Keratinocyte (primary cell): ENCODE measurements at regions not wholly inside any gene's neighbourhood (a gene's known extent, or its start where the extent isn't known, plus 50 kb on each side); places are given as distances from the start of the nearest gene placed in this dataset.

ENCODE experiments used
- DNase-seq: peaks from one replicate; pipeline ENCODE4 v3.0.0-alpha.2; 2011; ENCODE audit warnings: low read depth, missing footprints, low spot score
- FAIRE-seq: peaks from 2 replicates; lab custom pipeline; 2011; peaks lifted over from hg19 to GRCh38; lab: Jason Lieb, UNC
- H2AFZ ChIP-seq: 2 replicates; pipeline ENCODE4 v1.6.0; 2012; ENCODE audit warnings: low read length, control low read depth, inconsistent platforms; ENCODE audit not compliant: control insufficient read depth
- H3K27ac ChIP-seq: 2 replicates; pipeline ENCODE4 v1.5.1; 2011; ENCODE audit warnings: low read length; ENCODE audit not compliant: control insufficient read depth, insufficient read depth
- H3K27me3 ChIP-seq: 3 replicates; pipeline ENCODE4 v1.6.0; 2011; ENCODE audit warnings: low read length; ENCODE audit not compliant: control insufficient read depth, insufficient read depth; ENCODE audit errors: extremely low read depth
- H3K36me3 ChIP-seq, 2 experiments: 2 replicates in 1 of 2; 3 replicates in 1 of 2; pipeline ENCODE4 v1.5.1; 2011; ENCODE audit warnings: low read length in 2 of 2, mild to moderate bottlenecking in 1 of 2; ENCODE audit not compliant: control insufficient read depth in 2 of 2, insufficient read depth in 2 of 2; ENCODE audit errors: extremely low read depth in 1 of 2
- H3K4me1 ChIP-seq: 3 replicates; pipeline ENCODE4 v1.5.1; 2011; ENCODE audit warnings: low read length; ENCODE audit not compliant: control insufficient read depth, insufficient read depth; ENCODE audit errors: extremely low read depth
- H3K4me2 ChIP-seq: 3 replicates; pipeline ENCODE4 v1.6.0; 2011; ENCODE audit warnings: low read depth, low read length; ENCODE audit not compliant: control insufficient read depth, insufficient read depth; ENCODE audit errors: extremely low read depth
- H3K4me3 ChIP-seq, 3 experiments: fragments of 200-600 bp in 1 of 3; sonication (generic) in 1 of 3; 2 replicates in 2 of 3; 3 replicates in 1 of 3; pipeline ENCODE4 v1.5.1; 2011 to 2016; ENCODE audit warnings: low read length in 3 of 3, mild to moderate bottlenecking in 3 of 3, control low read depth in 2 of 3, inconsistent platforms in 1 of 3, low read depth in 1 of 3, mixed read lengths in 1 of 3, mixed run types in 1 of 3, moderate library complexity in 1 of 3; ENCODE audit not compliant: control insufficient read depth in 2 of 3, insufficient read depth in 2 of 3; ENCODE audit errors: extremely low read depth in 1 of 3
- H3K79me2 ChIP-seq: 2 replicates; pipeline ENCODE4 v1.6.0; 2012; ENCODE audit warnings: low read length; ENCODE audit not compliant: control insufficient read depth, insufficient read depth
- H3K9ac ChIP-seq: 3 replicates; pipeline ENCODE4 v1.6.0; 2011; ENCODE audit warnings: low read length; ENCODE audit not compliant: control insufficient read depth, insufficient read depth; ENCODE audit errors: extremely low read depth
- H3K9me1 ChIP-seq: 3 replicates; pipeline ENCODE4 v1.6.0; 2011; ENCODE audit warnings: low read length; ENCODE audit not compliant: control insufficient read depth, insufficient read depth; ENCODE audit errors: extremely low read depth
- H3K9me3 ChIP-seq: 2 replicates; pipeline ENCODE4 v1.5.1; 2012; ENCODE audit warnings: low read depth, low read length; ENCODE audit not compliant: control insufficient read depth
- H4K20me1 ChIP-seq: 3 replicates; pipeline ENCODE4 v1.6.0; 2011; ENCODE audit warnings: low read length; ENCODE audit not compliant: control insufficient read depth, insufficient read depth; ENCODE audit errors: extremely low read depth
- EZH2 ChIP-seq: IDR thresholded peaks from one replicate; pipeline ENCODE4 v1.6.1; 2012; ENCODE audit warnings: inconsistent platforms, mild to moderate bottlenecking, low read length, moderate library complexity
- dilution Hi-C: fragments of 300-500 bp; cut with MboI; formaldehyde crosslinking; loops from one replicate; pipeline ENCODE4 v1.7.0; 2020; ENCODE audit warnings: low sequenced_read_pairs; ENCODE audit not compliant: extremely low pct_ligation_motif_present
- TF ChIP-seq, protein P1 (sequence below), 3 experiments: IDR thresholded peaks in 1 of 3; conservative IDR thresholded peaks in 1 of 3; optimal IDR thresholded peaks in 1 of 3; 2 replicates in 2 of 3; 3 replicates in 1 of 3; pipeline versions ENCODE3 to v1.5.1; 2011; ENCODE audit warnings: low read length in 3 of 3, mild to moderate bottlenecking in 3 of 3, moderate library complexity in 2 of 3, control low read depth in 1 of 3, inconsistent platforms in 1 of 3; ENCODE audit not compliant: insufficient read depth in 2 of 3; ENCODE audit errors: extremely low read depth in 1 of 3

GRCh38 chr20:57106030-57106682, 160.3 kb downstream of the BMP7 start:
- FAIRE-seq (no peak), DNase-seq (no peak)
- dilution Hi-C loops: no loop called here
- Histone ChIP-seq H3K9me3 (no peaks in the 10 kb centered on the region), H3K4me1 (no peaks in the 10 kb centered on the region), H3K79me2 (no peaks in the 10 kb centered on the region), H4K20me1 (no peaks in the 10 kb centered on the region), H3K4me3 (no peak overlapping the region), H3K36me3 (no peaks in the 10 kb centered on the region), H3K27ac (no peak overlapping the region), H3K4me2 (no peak overlapping the region), H3K27me3 (peaks cover 14% of the 10 kb centered on the region), H2AFZ (no peak overlapping the region), H3K9ac (no peak overlapping the region), H3K9me1 (no peaks in the 10 kb centered on the region)
- no peak for TF ChIP-seq EZH2
- TF ChIP-seq, protein P1, sequence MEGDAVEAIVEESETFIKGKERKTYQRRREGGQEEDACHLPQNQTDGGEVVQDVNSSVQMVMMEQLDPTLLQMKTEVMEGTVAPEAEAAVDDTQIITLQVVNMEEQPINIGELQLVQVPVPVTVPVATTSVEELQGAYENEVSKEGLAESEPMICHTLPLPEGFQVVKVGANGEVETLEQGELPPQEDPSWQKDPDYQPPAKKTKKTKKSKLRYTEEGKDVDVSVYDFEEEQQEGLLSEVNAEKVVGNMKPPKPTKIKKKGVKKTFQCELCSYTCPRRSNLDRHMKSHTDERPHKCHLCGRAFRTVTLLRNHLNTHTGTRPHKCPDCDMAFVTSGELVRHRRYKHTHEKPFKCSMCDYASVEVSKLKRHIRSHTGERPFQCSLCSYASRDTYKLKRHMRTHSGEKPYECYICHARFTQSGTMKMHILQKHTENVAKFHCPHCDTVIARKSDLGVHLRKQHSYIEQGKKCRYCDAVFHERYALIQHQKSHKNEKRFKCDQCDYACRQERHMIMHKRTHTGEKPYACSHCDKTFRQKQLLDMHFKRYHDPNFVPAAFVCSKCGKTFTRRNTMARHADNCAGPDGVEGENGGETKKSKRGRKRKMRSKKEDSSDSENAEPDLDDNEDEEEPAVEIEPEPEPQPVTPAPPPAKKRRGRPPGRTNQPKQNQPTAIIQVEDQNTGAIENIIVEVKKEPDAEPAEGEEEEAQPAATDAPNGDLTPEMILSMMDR (optimal IDR thresholded peaks at IDR 0.05 in 1 of 3, IDR thresholded peaks at IDR 0.05 in 1 of 3, conservative IDR thresholded peaks at IDR 0.05 in 1 of 3; ENCODE audit: extremely low read depth in 1 of 3, insufficient read depth in 2 of 3, low read length in 3 of 3): no peak

- Histone ChIP-seq H3K9me3 (no peaks in the 10 kb centered on the region), H3K27ac (no peak overlapping the region), H3K79me2 (no peaks in the 10 kb centered on the region), H3K9me1 (no peaks in the 10 kb centered on the region), H3K36me3 (no peaks in the 10 kb centered on the region), H3K9ac (no peak overlapping the region), H3K27me3 (peaks cover 14% of the 10 kb centered on the region), H3K4me2 (no peak overlapping the region), H3K4me1 (no peaks in the 10 kb centered on the region), H3K4me3 (no peak overlapping the region), H4K20me1 (no peaks in the 10 kb centered on the region), H2AFZ (no peak overlapping the region)
- DNase-seq: no peak
- no peak for TF ChIP-seq EZH2
- TF ChIP-seq, protein P1 (optimal IDR thresholded peaks at IDR 0.05 in 1 of 3, IDR thresholded peaks at IDR 0.05 in 1 of 3, conservative IDR thresholded peaks at IDR 0.05 in 1 of 3; ENCODE audit: extremely low read depth in 1 of 3, insufficient read depth in 2 of 3, low read length in 3 of 3): no peak
- FAIRE-seq: no peak
- dilution Hi-C loops: no loop called here
Measured at GRCh38 chr20:57106692-57107091, 159.7 kb downstream of the BMP7 start.
